Loucy (cell line): ENCODE measurements at regions not wholly inside any gene's neighbourhood (a gene's known extent, or its start where the extent isn't known, plus 50 kb on each side); places are given as distances from the start of the nearest gene placed in this dataset.

Experiments
- EZH2phosphoT487 ChIP-seq: fragments of 200-600 bp; IDR thresholded peaks from 2 replicates; pipeline ENCODE4 v1.6.1; 2018; ENCODE audit warnings: antibody characterized with exemption, mild to moderate bottlenecking, moderate library complexity, borderline replicate concordance
- TF ChIP-seq, protein P1 (sequence below): fragments of 200-600 bp; sonication (generic); conservative IDR thresholded peaks from 2 replicates; pipeline ENCODE4 v1.5.1; 2014; ENCODE audit warnings: mild to moderate bottlenecking, antibody characterized with exemption, low read length

DNA sequence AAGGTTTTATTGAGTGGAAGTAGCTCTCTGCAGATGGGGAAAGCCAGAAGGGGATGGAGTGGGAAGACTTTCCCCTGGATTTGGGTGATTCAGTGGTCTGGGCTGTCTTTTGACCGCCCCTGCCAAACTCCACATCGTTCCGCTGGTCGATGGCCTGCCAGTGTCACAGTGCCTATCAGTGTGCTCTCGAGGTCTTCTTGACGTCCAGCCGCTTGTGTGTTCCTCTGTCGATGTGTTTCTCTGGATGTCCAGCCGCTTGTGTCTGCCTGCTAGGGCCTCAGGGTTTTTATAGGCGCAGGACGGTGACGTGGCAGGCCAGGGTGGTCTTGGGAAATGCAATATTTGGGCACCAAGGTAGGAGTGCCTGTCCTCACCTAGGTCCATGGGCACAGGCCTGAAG is 1371.4 kb upstream of the PIK3C3 start:
- TF ChIP-seq, protein P1, sequence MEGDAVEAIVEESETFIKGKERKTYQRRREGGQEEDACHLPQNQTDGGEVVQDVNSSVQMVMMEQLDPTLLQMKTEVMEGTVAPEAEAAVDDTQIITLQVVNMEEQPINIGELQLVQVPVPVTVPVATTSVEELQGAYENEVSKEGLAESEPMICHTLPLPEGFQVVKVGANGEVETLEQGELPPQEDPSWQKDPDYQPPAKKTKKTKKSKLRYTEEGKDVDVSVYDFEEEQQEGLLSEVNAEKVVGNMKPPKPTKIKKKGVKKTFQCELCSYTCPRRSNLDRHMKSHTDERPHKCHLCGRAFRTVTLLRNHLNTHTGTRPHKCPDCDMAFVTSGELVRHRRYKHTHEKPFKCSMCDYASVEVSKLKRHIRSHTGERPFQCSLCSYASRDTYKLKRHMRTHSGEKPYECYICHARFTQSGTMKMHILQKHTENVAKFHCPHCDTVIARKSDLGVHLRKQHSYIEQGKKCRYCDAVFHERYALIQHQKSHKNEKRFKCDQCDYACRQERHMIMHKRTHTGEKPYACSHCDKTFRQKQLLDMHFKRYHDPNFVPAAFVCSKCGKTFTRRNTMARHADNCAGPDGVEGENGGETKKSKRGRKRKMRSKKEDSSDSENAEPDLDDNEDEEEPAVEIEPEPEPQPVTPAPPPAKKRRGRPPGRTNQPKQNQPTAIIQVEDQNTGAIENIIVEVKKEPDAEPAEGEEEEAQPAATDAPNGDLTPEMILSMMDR: no peak
- no peak for TF ChIP-seq EZH2phosphoT487
